UCSD-AML1 (cell line): ENCODE measurements at regions not wholly inside any gene's neighbourhood (a gene's known extent, or its start where the extent isn't known, plus 50 kb on each side); places are given as distances from the start of the nearest gene placed in this dataset.
"Not testable (repeated sequence)": the region's sequence is repeated elsewhere in the genome, so short reads cannot be mapped to it uniquely, and the experiment has no call there.

Source experiments
- DNase-seq: peaks from one replicate; lab custom pipeline; 2025; ENCODE audit not compliant: unreplicated experiment; lab: John Stamatoyannopoulos, UW

DNA sequence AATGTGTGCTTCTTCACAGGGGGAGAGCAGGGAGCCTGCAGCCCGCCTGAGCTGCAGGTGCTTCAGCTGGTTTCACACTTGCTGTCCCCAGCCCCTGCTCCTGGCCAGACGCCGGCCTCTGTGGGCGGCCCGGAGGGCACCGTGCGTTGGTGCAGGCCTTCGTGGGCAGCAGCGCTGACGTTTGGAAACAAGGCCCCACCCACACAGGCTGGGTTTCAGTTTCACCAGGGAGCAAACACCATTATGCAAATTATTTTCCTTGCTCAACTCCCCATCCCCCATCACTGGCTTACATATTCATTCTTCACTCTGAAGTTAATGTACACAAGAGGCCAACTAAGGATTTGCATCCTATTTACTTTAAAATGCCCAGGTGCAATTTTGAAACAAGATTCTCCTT lies 343.2 kb downstream of the BCL2L11 start:
- not testable (repeated sequence) for DNase-seq

DNA sequence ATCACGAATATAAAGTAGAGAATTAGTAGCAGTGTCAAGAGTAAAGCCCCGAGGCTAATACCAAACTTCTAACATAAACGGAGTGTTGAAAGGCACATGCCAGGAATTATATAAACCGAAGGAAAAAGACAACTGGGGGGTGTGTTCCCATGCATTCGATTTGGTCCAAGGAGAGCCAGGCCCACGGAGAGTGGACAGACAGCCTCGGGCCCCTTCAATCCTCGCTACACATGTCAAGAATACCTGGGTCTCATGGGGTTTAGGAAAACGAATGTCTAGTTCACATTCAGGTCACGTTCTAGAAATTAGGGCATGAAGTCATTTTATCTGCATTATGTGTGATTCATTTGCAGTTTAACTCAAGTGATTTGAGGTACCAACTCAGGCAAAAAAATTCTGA lies 343.7 kb downstream of the BCL2L11 start:
- not testable (repeated sequence) for DNase-seq

DNA sequence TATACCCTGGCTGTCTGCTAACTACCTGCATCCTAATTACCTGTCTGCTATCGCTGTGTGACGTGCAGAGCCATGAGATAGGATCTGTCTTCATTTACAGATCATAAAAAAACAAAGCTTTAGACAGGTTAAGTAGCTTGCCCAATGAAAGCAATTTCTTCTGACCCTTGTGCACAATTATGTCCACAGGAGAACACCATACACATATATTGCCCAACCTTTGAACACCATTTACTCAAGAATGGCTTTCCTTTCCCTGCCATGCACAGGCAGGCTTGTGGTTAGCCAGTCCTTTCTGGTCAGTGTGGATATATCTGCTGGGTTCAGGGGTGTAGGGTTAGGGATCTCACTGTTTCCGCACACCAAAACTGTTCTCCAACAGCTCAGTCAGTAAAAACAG lies 344.8 kb downstream of the BCL2L11 start:
- DNase-seq = not testable (repeated sequence)

DNA sequence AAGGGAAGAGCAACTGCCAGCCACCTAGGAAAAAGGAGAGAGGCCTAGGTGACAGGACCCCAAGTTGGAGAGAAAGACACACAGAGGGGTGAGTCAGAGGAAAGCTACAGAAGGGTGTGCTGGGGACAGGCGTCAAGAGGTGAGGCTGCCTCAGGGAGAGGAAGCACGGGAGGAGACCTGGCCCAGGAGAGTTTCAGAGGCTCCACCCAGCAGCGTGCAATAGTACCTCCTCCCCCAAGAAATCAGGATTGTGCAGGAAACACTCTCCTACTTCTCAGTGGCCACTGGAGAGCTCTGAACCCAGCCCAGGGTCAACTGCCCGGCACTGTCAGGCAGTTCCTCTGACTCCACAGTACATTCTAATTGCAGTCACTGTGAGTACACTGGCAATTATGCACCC lies 346.0 kb downstream of the BCL2L11 start:
- not testable (repeated sequence) for DNase-seq

DNA sequence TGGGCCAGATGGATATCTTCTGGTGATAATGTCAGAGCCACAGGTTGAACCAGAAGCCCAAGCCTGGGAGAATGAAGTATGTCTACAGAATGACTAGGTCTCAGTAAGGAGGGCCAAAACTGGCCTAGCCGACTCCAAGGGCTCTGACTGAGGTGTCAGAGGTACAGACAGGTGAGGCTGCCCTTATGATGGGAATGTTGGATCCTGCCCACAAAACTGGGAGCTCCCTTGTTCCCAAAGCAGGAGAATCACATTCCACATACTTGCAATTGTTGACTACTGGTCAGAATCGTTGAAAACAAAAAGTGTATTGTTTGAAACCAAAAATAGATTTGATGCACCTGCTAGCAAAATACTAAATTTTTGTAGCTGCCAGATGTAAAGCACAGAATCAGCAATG lies 350.2 kb downstream of the BCL2L11 start:
- not testable (repeated sequence) for DNase-seq

DNA sequence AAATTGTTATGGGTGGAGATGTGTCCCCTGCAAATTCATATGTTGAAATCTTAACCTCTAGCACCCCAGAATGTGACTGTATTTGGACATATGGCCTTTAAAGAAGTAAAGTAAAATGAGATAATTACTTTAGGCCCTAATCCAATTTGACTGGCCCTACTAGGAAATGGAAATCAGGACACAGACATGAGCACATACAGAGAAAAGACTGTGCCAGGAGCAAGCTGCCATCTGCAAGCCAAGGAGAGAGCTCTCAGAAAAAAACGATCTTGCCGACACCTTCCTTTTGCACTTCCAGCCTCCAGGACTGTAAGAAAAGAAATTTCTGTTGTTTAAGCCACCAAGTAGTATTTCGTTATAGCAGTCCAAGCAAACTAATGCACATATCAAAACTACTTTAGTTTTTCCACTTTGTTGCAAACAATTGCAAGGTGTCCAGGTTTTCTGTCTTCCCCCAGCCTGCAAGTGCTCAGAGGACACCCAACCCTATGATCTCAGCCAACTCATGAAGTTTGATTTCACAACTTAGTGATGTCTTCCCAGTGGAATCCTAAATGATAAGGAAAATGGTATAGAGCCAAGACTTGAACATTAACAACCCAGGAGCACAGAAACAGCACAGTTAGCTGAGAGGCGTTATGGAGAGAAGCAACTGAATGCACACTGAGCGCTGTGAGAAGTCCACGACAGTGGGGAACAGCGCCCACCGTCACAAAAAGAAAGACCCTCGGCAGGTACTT lies 351.2 kb downstream of the BCL2L11 start:
- not testable (repeated sequence) for DNase-seq

DNA sequence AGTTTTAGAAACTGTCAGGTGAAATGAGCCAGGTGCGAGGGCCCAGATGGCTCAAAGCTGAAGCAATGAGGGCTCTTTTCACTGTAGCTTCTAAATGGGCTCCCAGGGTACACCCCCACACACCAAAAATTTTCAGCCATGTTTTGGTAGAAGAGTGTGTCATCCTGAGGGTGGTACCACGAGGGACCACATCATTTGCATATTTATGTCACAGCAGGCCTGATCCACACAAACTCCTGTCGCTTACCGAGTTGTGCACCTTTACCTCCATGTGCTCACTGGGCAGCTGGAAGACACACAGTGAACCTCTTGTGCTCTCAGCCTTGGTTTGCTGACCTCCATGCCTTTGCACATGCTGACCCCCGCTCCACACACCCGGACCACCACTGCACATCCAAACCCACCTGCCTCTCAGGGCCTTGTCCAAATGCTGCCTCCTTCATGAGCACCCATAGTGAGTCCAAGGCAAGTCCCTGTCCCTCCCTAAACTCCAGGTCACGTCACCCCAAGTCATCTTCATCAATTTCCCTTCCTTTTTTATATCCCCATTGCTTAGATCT lies 352.2 kb downstream of the BCL2L11 start:
- not testable (repeated sequence) for DNase-seq

DNA sequence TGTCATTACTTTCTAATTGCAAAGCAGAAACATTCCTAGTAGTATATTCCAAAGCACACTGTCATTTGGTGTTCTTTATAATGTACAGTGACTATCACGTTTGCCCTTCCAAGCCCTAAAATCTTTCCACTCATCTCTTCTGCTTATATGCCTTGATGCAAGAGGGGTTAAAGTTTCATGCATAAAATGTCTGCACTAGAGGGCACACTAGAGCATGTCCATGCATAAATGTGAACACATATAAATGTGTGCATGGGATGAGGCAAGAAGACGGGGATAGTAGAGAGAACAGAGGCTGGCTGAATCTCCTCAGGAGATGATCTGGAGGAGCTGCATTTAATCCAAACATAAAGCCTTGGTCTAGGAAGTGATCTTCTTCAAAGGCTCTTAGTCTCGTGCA lies 352.8 kb downstream of the BCL2L11 start:
- not testable (repeated sequence) for DNase-seq

DNA sequence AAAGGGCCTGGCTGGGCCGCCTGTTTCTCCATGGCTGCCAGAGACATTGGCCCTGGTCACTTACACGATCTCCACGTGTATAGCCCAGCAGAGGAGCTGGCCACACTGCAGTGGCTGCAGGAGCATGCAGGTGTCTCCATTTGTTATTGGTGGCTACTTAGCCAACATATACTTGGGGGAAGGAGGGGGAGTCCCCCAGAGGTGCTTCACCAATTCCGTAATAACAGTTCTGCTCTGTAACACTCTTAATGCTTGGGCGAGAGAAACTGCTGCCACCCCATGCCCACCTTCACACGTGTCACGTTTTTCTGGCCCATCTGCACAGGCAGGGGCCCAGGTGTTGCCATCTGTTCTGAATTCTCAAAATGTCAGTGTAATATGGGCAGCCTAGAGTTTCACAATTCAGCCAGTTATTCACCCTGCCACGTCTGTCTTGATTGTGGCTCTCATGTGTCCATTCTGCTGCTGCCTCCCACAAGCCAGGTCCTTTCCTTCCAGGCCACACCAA lies 353.5 kb downstream of the BCL2L11 start:
- not testable (repeated sequence) for DNase-seq

DNA sequence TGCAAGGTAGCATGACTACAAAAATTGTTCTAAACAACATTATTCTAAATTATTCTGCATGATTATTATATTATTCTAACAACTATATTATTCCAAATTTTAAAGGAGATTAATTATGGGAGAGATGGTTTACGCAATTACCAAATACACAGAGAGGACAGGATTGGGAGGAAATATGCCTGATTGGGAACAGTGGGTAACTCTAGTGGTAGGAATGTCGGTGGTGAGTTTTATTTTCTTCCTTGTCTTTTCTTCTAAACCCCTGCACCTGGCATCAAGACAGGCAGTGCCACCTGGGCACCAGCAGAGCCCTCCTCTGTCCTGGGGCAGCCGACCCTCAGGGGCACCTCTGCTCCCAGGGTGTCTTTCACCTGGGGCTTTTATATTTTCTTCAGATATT lies 357.6 kb downstream of the BCL2L11 start:
- DNase-seq = not testable (repeated sequence)

DNA sequence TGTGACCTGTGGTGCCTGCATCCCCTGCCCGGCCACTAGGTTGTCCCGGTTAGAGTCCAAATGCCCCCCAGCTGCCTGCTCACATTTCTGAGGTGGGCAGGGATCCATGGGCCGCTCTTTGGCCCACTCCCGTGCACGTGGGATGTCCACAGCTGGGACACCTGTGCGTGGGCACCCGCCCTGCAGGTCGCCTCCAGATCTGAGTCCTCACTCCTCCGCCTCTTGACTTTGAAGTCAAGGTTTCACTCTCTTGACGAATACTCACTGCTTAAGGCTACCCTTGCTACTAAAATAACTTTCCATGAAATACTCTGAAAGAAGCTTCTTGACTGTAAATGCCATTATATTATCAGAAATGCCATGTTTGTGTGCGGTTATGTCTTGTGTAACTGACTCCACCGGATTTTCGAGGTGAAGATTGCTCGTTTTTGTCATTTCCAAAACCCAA lies 358.2 kb downstream of the BCL2L11 start:
- DNase-seq = not testable (repeated sequence)

DNA sequence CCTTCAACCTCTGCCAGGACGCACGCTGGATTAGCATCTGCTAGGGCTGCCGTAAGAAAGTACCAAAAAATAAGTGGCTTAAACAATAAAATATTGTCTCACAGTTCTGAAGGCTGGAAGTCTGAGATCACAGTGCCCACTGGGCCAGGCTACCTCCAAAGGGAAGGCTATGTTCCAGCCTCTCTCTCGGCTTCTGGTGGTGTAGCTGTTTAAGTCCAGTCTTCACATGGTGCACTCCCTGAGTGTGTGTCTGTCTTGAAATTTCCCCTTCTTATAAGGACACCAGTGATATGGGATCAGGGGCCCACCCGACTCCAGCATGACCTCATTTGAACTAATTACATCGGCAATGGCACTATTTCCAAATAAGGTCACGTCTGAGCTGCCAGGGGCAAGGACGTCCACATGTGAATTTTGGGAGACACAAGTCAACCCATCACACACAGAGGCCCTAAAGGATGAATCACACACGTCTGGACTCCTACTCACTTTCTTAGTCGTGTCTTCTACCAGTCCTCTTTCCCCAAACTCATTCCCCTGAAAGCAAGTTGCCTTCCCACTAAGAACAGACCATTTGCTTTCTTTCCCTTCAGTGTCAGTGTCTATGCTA lies 359.4 kb downstream of the BCL2L11 start:
- not testable (repeated sequence) for DNase-seq

DNA sequence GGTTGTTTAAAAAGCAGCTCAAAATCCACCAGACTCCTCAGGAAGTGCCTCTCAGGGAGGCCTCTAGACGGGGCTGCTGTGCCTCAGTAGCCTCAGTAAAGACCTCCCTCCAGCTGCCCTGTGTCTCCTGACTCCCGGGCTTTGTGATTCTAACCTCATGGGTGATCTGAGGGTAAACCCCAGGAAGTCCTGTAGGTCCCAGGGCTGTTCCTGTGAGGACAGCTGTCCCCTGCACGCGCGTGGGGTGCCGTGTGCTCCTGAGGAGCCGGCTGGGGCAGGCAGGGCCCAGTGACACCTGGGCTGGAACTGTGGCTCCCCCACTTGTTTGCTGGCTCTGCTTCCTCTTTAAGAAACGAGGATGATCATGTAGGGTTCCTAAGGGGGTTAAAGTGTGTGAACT lies 359.9 kb downstream of the BCL2L11 start:
- DNase-seq = not testable (repeated sequence)

DNA sequence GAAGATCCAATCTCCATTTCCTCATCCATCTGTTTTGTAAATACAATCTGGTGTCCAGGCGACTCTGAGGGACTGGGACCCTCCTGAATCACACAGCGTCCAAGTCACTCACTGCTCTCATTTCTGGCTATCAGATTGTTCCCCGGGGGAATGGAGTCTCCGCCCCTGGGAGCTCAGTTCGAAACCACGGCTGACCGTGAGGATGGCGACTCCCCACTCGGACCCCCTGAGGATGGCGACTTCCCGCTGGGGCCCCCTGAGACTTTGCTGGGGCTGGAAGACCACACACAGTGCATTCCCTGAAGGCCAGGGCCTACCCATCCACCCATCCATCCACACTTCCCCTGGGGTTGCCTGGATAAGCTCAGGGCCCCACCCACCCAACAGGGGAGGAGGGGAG lies 360.5 kb downstream of the BCL2L11 start:
- not testable (repeated sequence) for DNase-seq

DNA sequence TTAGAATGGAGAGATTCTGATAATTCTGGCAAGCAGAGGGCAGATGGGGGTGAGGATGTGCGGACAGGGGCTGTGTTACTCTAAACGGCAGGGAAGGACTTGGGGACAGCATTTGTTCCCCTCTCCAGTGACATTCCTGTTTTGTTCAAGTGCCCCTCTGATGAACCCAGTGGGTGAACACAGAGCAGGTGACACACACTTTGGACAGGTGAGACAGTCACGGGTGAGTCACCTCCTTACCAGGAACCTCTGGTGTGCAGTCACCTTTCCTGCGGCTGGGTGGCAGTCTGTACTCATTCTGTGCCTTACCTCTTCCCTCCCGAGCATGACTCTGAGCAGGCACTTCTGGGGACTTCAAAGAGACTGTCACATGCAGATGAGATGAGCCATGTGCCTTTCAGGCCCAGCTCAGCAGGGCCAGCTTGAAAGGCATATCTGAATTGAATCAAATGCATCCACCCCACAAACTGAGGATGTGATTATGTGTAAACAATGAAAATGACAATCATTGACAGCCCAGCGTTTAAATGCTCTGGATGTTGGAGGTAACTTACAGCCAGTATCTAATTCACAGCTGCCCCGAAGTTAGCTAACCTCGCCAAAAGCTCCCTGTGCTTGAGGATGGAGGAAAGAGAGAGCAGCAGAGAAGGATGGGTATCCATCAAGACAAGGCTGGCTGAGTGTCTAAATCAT lies 362.4 kb downstream of the BCL2L11 start:
- not testable (repeated sequence) for DNase-seq

DNA sequence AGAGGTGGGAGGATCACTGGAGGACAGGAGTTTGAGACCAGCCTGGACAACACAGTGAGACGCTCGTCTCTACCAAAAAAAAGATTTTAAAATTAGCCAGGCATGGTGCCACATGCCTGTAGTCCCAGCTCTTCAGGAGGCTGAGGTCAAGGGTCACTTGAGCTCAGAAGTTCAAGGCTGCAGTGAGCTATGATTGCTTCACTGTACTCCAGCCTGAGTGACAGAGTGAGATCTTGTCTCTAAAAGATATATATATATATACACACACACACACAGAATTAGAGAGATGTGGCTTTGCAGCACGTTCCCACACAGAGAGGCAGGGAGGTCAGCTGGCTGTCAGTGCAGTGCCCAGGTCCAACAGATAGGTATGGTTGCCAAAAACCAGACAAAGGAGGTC lies 363.4 kb downstream of the BCL2L11 start:
- not testable (repeated sequence) for DNase-seq

DNA sequence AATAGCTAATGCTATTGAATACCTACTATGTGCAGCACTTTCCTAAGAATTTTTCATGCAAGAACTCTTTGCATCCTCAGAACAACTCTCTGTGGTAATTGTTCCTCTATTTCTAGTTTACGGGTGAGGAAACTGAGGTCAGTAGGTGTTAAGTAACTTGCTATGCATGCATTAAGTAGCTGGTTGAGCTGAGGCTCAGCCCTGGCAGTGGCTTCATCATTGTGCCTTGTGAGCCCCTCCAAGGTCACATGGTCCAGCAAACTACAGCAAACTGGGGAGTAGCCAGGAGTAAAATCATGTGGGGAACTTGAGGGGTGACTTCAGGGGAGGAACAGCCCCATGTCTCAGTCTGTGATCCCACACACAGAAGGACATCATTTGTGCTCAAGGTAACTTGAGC lies 365.2 kb downstream of the BCL2L11 start:
- not testable (repeated sequence) for DNase-seq

DNA sequence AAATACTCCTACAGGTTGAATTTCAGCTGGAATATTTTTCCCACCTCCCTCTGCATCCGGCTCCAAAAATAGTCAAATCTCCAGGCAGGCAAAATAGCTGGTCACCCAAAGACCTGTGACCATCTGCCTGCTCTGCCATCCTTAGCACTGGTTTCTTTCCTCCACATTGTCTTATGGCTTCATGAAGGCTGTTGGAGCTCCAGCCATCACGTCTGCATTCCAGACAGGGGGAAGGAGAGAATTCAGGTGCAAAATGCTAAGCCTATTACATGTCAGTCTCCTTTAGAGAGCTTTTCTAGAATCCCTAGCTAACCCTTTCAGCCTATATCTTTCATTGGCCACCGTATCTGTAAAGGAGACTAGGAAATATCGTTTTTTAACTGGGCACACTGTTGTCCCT lies 367.7 kb downstream of the BCL2L11 start:
- DNase-seq = not testable (repeated sequence)

DNA sequence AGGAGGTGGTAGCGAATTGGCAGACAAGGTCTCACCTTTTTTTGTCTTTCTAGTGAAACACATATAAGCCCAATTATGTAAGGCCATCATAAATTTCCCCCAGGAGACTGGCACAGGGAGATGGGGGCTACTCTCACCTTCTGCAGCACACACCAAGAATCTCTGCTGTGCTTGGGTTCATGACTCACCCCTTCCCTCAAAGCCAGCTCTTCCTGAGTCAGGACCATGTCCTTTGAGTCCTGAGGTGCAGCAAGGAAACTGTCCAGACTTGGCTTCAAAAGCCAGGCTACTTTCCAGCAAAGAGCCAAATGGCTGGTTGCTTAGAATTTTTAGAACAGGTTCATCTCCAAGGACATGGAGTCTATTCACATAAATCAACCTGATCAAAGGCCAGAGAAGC lies 368.7 kb downstream of the BCL2L11 start:
- not testable (repeated sequence) for DNase-seq

DNA sequence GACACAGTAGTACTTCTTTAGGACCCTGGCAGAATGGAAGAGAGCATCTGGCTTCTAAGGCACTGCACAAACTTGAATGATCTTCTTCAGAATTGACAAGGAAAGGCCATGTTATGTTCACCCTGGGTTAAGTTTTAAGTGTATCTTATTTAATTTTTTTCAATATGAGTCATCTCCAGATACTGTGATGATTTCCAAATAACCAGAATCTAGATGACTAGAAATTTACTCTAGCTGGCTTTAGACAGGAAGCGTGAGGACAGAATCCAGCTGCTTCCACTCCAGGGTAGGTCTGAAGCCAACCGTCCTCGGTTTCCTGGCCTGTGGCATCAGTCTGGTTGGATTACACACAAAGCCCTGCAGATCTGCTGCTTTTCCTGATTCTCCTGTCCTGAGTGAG lies 370.5 kb downstream of the BCL2L11 start:
- DNase-seq = not testable (repeated sequence)

DNA sequence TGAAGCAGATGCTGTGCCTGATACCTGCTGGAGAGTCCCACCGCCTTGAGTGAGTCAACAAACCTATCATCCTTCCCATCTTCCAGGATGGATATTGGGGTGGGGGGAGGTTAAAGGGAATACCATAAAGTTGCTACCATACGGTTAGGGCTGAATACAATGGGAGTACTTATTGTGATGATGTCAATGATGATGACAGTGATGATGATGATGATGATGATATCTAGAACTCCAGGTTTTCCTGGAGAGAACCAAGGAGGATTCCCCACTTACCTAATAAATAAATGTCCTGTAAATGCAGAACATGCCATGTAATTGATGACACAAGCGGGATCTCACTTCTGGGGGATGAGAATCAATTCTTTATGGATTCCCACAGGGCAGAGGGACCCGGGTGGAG lies 370.9 kb downstream of the BCL2L11 start:
- not testable (repeated sequence) for DNase-seq
